GM19025 (cell line): ENCODE measurements at regions not wholly inside any gene's neighbourhood (a gene's known extent, or its start where the extent isn't known, plus 50 kb on each side); places are given as distances from the start of the nearest gene placed in this dataset.
"Not testable (repeated sequence)": the region's sequence is repeated elsewhere in the genome, so short reads cannot be mapped to it uniquely, and the experiment has no call there.

Source experiments
- ATAC-seq: cut with Tn5 transposase; IDR thresholded peaks from one replicate; pipeline ENCODE4 v1.9.1; 2021; ENCODE audit warnings: mild to moderate bottlenecking, low read depth, moderate library complexity; ENCODE audit not compliant: unreplicated experiment

- not testable (repeated sequence) for ATAC-seq
Observed at GRCh38 chr14:85829601-85830000, 299.7 kb downstream of the FLRT2 start.

GRCh38 chr14:85824526-85824925, 294.6 kb downstream of the FLRT2 start:
- ATAC-seq = no peak

GRCh38 chr14:85822236-85822635, 292.3 kb downstream of the FLRT2 start:
- no peak for ATAC-seq

- ATAC-seq = no peak
Observed at GRCh38 chr14:85817430-85817829, 287.5 kb downstream of the FLRT2 start.

- ATAC-seq = no peak
Observed at GRCh38 chr14:85813040-85813439, 283.1 kb downstream of the FLRT2 start.

- no peak for ATAC-seq
Observed at GRCh38 chr14:85811340-85811739, 281.4 kb downstream of the FLRT2 start.

- no peak for ATAC-seq
Observed at GRCh38 chr14:85799668-85800067, 269.7 kb downstream of the FLRT2 start.

GRCh38 chr14:85798856-85799255, 268.9 kb downstream of the FLRT2 start:
- no peak for ATAC-seq

- no peak for ATAC-seq
Observed at GRCh38 chr14:85793533-85793932, 263.6 kb downstream of the FLRT2 start.

- no peak for ATAC-seq
Observed at GRCh38 chr14:85789506-85789905, 259.6 kb downstream of the FLRT2 start.

GRCh38 chr14:85788470-85789233, 258.7 kb downstream of the FLRT2 start:
- ATAC-seq = no peak

GRCh38 chr14:85766295-85766694, 236.4 kb downstream of the FLRT2 start:
- ATAC-seq = no peak

- no peak for ATAC-seq
Observed at GRCh38 chr14:85764822-85765221, 234.9 kb downstream of the FLRT2 start.

GRCh38 chr14:85762526-85762925, 232.6 kb downstream of the FLRT2 start:
- ATAC-seq = no peak

GRCh38 chr14:85752175-85752574, 222.2 kb downstream of the FLRT2 start:
- no peak for ATAC-seq

GRCh38 chr14:85744573-85744972, 214.6 kb downstream of the FLRT2 start:
- no peak for ATAC-seq

- no peak for ATAC-seq
Observed at GRCh38 chr14:85732031-85732430, 202.1 kb downstream of the FLRT2 start.

GRCh38 chr14:85731186-85731585, 201.2 kb downstream of the FLRT2 start:
- ATAC-seq = no peak

GRCh38 chr14:85728476-85729065, 198.6 kb downstream of the FLRT2 start:
- no peak for ATAC-seq

GRCh38 chr14:85714069-85714468, 184.1 kb downstream of the FLRT2 start:
- ATAC-seq = no peak

- ATAC-seq = no peak
Observed at GRCh38 chr14:85711620-85712019, 181.7 kb downstream of the FLRT2 start.
